Smooth muscle cell (in vitro differentiated cells): ENCODE measurements at regions not wholly inside any gene's neighbourhood (a gene's known extent, or its start where the extent isn't known, plus 50 kb on each side); places are given as distances from the start of the nearest gene placed in this dataset.

Source experiments
- DNase-seq: peaks from one replicate; lab custom pipeline; 2025; ENCODE audit not compliant: unreplicated experiment; lab: John Stamatoyannopoulos, UW
- H2AFZ ChIP-seq: fragments of 200-600 bp; sonication (generic); 2 replicates; pipeline ENCODE4 v1.6.0; 2016; ENCODE audit warnings: antibody characterized with exemption, low read depth, mild to moderate bottlenecking
- H3F3A ChIP-seq: fragments of 200-600 bp; sonication (generic); 2 replicates; pipeline ENCODE4 v1.6.0; 2017; ENCODE audit warnings: antibody characterized with exemption, low read depth
- H3K27ac ChIP-seq: fragments of 200-600 bp; sonication (generic); 2 replicates; pipeline ENCODE4 v1.5.1; 2016; ENCODE audit warnings: low read depth, mild to moderate bottlenecking
- H3K27me3 ChIP-seq: fragments of 200-600 bp; sonication (generic); 2 replicates; pipeline ENCODE4 v1.6.1; 2016; ENCODE audit warnings: low read depth, mild to moderate bottlenecking
- H3K36me3 ChIP-seq: fragments of 200-600 bp; sonication (generic); 2 replicates; pipeline ENCODE4 v1.5.1; 2016; ENCODE audit warnings: low read depth
- H3K4me1 ChIP-seq: fragments of 200-600 bp; sonication (generic); 2 replicates; pipeline ENCODE4 v1.5.1; 2016; ENCODE audit warnings: low read depth
- H3K4me2 ChIP-seq: fragments of 200-600 bp; sonication (generic); 2 replicates; pipeline ENCODE4 v1.6.0; 2016; ENCODE audit warnings: mild to moderate bottlenecking
- H3K4me3 ChIP-seq: fragments of 200-600 bp; sonication (generic); 2 replicates; pipeline ENCODE4 v1.5.1; 2016; ENCODE audit warnings: mild to moderate bottlenecking
- H3K79me2 ChIP-seq: fragments of 200-600 bp; sonication (generic); 2 replicates; pipeline ENCODE4 v1.6.0; 2016; ENCODE audit warnings: low read depth, mild to moderate bottlenecking
- H3K9ac ChIP-seq: fragments of 200-600 bp; sonication (generic); 2 replicates; pipeline ENCODE4 v1.6.0; 2016; ENCODE audit warnings: low read depth
- H3K9me3 ChIP-seq: fragments of 200-600 bp; sonication (generic); replicated peaks from 2 replicates; pipeline ENCODE4 v1.5.1; 2016; ENCODE audit warnings: low read depth
- H4K20me1 ChIP-seq: fragments of 200-600 bp; sonication (generic); 2 replicates; pipeline ENCODE4 v1.6.0; 2016; ENCODE audit warnings: low read depth
- WGBS: methylation state at CpG from one replicate; pipeline ENCODE4 v1.1.7; 2016; ENCODE audit warnings: low lambda C conversion rate; 5-methylcytosine and 5-hydroxymethylcytosine counted together
- TF ChIP-seq, protein P1 (sequence below): fragments of 200-600 bp; sonication (generic); IDR thresholded peaks from 2 replicates; pipeline ENCODE4 v1.5.1; 2017; ENCODE audit warnings: borderline replicate concordance, mild to moderate bottlenecking, antibody characterized with exemption; ENCODE audit not compliant: insufficient read depth, poor library complexity, severe bottlenecking

DNA sequence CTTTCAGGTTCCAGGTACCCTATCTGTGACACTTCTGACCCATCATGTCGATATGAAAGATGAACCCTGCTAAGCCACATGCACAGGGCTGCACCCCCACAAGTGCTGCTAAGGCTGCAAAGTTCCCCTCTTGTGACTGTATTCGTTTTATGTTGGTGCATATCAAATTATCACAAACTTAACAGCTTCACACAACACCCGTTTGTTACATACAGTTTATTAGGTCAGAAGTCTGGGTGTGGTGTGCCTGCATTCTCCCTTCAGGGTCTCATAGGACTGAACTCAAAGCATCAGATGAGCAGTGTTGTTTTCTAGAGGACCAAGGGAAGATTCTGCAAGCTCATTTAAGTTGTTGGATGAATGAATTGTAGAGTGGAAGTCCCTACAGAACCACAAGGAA lies 199.4 kb downstream of the ANAPC1 start:
- Histone ChIP-seq H3K27me3 (no peaks in the 10 kb centered on the region), H3K36me3 (no peaks in the 10 kb centered on the region)
- 82% methylated on average over 3 of the region's 3 CpGs for WGBS

DNA sequence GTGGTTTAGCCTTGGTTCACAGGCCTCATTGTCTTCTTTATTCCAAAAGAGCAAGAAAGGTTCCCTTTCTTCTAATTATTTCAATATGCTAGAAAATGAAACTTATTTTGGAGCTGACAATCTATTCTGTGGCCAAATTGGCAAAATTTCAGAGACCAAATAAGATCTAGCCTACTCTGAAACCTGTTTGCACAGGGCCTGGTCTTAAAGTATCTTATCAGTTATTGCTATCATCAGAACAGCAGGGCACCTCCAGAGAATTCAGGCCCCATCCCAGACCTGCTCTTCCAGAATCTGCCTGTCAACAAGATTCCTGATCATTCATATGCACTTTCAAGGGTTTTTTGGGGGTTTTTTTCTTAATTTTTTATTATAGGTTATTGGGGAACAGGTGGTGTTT lies 198.7 kb downstream of the ANAPC1 start:
- no peak overlapping the region for H3K4me3 ChIP-seq
- H3K4me2 ChIP-seq: no peak overlapping the region
- no peak overlapping the region for H3K9ac ChIP-seq
- no peaks in the 10 kb centered on the region for H3K36me3 ChIP-seq
- no peak overlapping the region for H3K27ac ChIP-seq
- H2AFZ ChIP-seq: no peak overlapping the region
- no peaks in the 10 kb centered on the region for H4K20me1 ChIP-seq
- H3K4me1 ChIP-seq: no peaks in the 10 kb centered on the region
- no peaks in the 10 kb centered on the region for H3K27me3 ChIP-seq
- TF ChIP-seq, protein P1, sequence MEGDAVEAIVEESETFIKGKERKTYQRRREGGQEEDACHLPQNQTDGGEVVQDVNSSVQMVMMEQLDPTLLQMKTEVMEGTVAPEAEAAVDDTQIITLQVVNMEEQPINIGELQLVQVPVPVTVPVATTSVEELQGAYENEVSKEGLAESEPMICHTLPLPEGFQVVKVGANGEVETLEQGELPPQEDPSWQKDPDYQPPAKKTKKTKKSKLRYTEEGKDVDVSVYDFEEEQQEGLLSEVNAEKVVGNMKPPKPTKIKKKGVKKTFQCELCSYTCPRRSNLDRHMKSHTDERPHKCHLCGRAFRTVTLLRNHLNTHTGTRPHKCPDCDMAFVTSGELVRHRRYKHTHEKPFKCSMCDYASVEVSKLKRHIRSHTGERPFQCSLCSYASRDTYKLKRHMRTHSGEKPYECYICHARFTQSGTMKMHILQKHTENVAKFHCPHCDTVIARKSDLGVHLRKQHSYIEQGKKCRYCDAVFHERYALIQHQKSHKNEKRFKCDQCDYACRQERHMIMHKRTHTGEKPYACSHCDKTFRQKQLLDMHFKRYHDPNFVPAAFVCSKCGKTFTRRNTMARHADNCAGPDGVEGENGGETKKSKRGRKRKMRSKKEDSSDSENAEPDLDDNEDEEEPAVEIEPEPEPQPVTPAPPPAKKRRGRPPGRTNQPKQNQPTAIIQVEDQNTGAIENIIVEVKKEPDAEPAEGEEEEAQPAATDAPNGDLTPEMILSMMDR: no peak
- no peaks in the 10 kb centered on the region for H3K9me3 ChIP-seq
- no peaks in the 10 kb centered on the region for H3K79me2 ChIP-seq
- no peak for DNase-seq
- H3F3A ChIP-seq: no peaks in the 10 kb centered on the region

More for the DNA sequence above, 199.4 kb downstream of the ANAPC1 start:
- Histone ChIP-seq H3F3A (no peaks in the 10 kb centered on the region), H3K4me3 (no peak overlapping the region), H3K79me2 (no peaks in the 10 kb centered on the region), H3K9ac (no peak overlapping the region), H3K27ac (no peak overlapping the region), H4K20me1 (no peaks in the 10 kb centered on the region), H3K4me1 (no peaks in the 10 kb centered on the region), H3K4me2 (no peak overlapping the region), H2AFZ (no peak overlapping the region), H3K9me3 (no peaks in the 10 kb centered on the region)
- TF ChIP-seq, protein P1: no peak
- DNase-seq: no peak

DNA sequence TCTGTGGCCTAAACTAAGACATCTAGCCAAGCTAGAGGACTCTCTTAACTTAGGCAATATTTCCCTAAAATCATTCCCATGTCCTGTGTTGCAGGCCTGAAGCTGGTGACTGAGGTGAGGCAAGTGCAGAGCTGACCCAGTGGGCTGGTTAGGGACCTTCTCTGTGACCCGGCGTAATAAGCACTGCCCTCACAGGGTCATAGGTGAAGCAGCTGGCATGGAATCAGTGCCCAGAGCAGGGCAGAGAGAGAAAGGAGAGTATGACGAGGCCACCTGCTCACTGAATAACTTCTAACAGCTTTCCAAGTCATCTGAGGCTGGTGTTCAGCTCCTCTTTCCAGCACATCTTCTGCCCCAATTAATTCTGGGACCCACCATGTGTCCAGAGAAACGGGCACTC lies 197.0 kb downstream of the ANAPC1 start:
- 96% methylated on average over 4 of the region's 4 CpGs for WGBS
- Histone ChIP-seq H3K27me3 (no peaks in the 10 kb centered on the region), H3K4me2 (no peak overlapping the region), H3K9me3 (no peaks in the 10 kb centered on the region), H3K27ac (no peak overlapping the region), H3K36me3 (no peaks in the 10 kb centered on the region), H3K4me3 (no peak overlapping the region), H3K4me1 (no peaks in the 10 kb centered on the region), H3K9ac (no peak overlapping the region), H4K20me1 (no peaks in the 10 kb centered on the region), H2AFZ (no peak overlapping the region), H3K79me2 (no peaks in the 10 kb centered on the region), H3F3A (no peaks in the 10 kb centered on the region)
- TF ChIP-seq, protein P1: no peak
- no peak for DNase-seq

DNA sequence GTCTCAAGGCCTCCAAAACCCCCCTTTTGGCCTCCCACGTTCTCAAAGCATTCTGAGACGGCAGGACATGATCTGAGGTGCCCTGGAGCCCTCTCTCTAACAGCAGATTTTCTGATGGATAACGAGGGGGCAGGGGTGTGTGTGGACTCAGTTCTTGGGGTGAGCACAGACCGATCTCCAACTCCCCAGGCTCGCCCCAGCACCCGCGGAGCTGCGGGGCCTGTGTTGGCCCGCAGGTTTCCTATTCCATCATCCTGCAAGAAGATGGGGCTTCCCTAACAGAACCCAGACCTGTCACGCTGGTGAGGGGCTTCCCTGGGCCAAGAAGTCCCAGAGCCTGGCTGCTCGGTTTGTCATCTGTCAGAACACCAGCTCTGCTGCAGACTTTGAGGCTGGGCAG lies 196.1 kb downstream of the ANAPC1 start:
- no peaks in the 10 kb centered on the region for H3K27me3 ChIP-seq

More for the DNA sequence above, 196.1 kb downstream of the ANAPC1 start:
- no peak for DNase-seq
- H3K27ac ChIP-seq: no peak overlapping the region
- no peaks in the 10 kb centered on the region for H3K79me2 ChIP-seq
- H3K4me2 ChIP-seq: no peak overlapping the region
- H3K4me1 ChIP-seq: no peaks in the 10 kb centered on the region
- H3K9ac ChIP-seq: no peak overlapping the region
- H3K9me3 ChIP-seq: no peaks in the 10 kb centered on the region
- TF ChIP-seq, protein P1: no peak
- no peak overlapping the region for H2AFZ ChIP-seq
- 84% methylated on average over 11 of the region's 11 CpGs for WGBS
- H3F3A ChIP-seq: no peaks in the 10 kb centered on the region
- no peak overlapping the region for H3K4me3 ChIP-seq
- H4K20me1 ChIP-seq: no peaks in the 10 kb centered on the region
- no peaks in the 10 kb centered on the region for H3K36me3 ChIP-seq
